ENCODE measurements at regions not wholly inside any gene's neighbourhood (a gene's known extent, or its start where the extent isn't known, plus 50 kb on each side); places are given as distances from the start of the nearest gene placed in this dataset.
A peak's percentile ranks its signal among the peaks of the same experiment; 100 is the strongest.

GRCh38 chr4:32427566-32427965, 1707.4 kb downstream of the PCDH7 start:
- no peak for DNase-seq (ENCODE audit: low read depth)

DNA sequence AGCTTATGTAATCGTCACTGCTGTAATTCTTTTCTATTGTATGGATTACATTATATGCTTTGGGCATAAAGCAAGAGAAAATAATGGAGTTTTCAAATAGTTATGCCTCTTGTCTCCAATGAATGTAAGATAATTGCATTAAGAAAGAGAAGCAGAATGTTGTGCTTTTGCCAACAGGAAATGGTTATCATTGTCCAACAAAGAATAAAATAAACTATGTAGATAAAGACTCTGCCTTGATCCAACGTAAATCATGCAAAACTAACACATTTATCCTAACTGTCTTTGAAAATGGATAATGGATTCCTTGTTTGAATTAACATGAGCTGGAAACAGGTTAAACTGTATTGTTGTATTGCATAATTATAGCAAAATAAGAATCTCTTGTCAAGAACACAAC, 1709.0 kb downstream of the PCDH7 start:
- DNase-seq (ENCODE audit: low read depth) = no peak

GRCh38 chr4:32435308-32435707, 1715.1 kb downstream of the PCDH7 start:
- no peak for DNase-seq (ENCODE audit: low read depth)

DNA sequence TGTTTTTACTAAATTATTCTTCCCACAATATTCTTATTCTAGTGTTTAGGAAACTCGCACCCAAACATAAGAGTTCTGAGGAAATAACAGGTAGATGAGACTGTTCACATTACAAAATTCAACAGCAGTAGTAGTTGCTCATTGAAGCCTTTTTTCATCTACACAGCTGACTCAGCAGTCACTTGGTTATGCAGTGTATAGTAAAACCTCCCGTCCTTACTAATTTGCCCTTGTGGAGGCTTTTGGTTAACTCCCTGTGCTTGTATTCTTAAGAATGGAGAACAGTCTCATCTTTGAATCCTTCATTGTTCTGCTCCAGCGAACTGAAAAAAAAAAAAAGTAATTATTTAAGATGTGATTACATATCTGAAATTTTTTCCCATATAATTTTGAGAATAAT, 1716.6 kb downstream of the PCDH7 start:
- DNase-seq (ENCODE audit: low read depth) = no peak

GRCh38 chr4:32440391-32440790, 1720.2 kb downstream of the PCDH7 start:
- DNase-seq (ENCODE audit: low read depth) = peak; percentile 19

- no peak for DNase-seq (ENCODE audit: low read depth)
Observed at GRCh38 chr4:32454482-32454881, 1734.3 kb downstream of the PCDH7 start.

DNA sequence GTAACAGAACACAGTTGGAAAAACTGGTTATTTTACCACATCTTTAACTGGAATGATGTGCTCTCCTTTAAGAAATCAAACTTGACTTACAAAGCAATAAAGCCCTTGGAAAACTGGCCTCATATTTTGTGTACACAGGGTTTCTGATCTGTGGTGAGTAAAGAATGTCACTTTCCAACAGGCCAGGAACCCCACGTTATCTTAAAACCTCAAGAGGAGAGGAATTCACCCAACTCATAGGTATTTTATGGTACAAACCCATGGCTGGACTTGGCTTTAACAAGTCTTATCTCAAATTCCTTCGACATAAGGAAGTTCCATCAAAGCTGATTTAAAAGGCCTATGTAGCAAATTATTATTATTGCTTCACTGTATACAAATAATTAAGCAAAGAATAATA, 1735.1 kb downstream of the PCDH7 start:
- no peak for DNase-seq (ENCODE audit: low read depth)

GRCh38 chr4:32460972-32461371, 1740.8 kb downstream of the PCDH7 start:
- DNase-seq (ENCODE audit: low read depth) = no peak

- DNase-seq (ENCODE audit: low read depth) = peak; percentile 15
Observed at GRCh38 chr4:32462944-32463343, 1742.8 kb downstream of the PCDH7 start.

- no peak for DNase-seq (ENCODE audit: low read depth)
Observed at GRCh38 chr4:32470087-32470585, 1750.0 kb downstream of the PCDH7 start.

GRCh38 chr4:32472918-32473317, 1752.7 kb downstream of the PCDH7 start:
- DNase-seq (ENCODE audit: low read depth) = peak; percentile 7

- DNase-seq (ENCODE audit: low read depth) = no peak
Observed at GRCh38 chr4:32475710-32476109, 1755.5 kb downstream of the PCDH7 start.

GRCh38 chr4:32477518-32477917, 1757.3 kb downstream of the PCDH7 start:
- DNase-seq (ENCODE audit: low read depth) = no peak

- peak; percentile 3 for DNase-seq (ENCODE audit: low read depth)
Observed at GRCh38 chr4:32485956-32486355, 1765.8 kb downstream of the PCDH7 start.

DNA sequence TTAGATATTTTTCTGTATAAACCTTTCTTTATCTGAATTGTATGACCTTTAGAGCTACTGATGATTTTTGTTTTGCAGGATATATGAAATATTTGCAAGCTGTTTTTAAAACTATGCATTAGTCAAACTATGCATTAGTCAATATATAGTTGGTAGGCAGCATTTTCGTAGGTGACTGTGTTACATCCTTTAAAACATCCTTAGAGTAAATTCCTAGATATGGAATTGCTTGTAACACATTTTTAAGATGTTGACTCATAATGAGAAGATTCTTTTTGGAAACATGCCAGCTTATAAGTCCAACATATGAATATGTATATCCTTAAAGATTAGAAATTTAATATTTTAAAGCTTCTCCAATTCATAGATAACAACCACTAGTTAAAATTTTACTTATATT, 1768.5 kb downstream of the PCDH7 start:
- peak; percentile 65 for DNase-seq (ENCODE audit: low read depth)

DNA sequence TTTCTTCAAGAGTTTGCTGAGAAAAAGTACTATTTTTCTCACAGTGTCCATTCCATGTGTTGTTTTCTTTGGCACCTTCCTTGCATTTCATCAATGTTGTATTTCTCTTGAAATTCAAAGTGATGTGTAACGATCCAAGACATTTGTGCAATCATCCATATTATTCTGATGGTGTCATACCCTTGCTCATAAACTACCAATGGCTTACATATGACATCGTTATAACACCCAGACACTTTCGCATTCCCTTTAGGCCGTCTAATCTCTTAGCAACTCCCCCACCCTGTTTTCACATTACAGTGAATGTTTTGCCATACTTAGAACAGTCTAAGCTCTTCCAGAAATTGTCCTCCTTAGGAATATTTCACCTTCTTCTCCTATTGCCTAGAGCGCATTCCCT, 1779.0 kb downstream of the PCDH7 start:
- DNase-seq (ENCODE audit: low read depth) = peak; percentile 37

- no peak for DNase-seq (ENCODE audit: low read depth)
Observed at GRCh38 chr4:32503241-32503640, 1783.1 kb downstream of the PCDH7 start.

DNA sequence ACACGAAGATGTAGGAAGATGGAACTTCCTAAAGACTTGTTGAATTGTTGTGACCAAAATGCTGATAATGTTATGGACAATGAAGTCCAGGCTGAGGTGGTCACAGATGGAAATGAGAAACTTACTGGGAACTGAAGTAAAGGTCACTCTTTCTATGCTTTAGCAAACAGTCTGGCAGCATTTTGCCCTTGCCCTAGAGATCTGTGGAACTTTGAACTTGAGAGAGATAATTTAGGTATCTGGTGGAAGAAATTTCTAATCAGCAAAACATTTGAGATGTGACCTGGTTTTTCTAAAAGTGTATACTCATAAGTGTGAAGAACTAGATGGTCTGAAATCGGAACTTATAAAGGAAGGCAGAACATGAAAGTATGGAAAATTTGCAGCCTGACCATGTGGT, 1785.9 kb downstream of the PCDH7 start:
- no peak for DNase-seq (ENCODE audit: low read depth)

DNA sequence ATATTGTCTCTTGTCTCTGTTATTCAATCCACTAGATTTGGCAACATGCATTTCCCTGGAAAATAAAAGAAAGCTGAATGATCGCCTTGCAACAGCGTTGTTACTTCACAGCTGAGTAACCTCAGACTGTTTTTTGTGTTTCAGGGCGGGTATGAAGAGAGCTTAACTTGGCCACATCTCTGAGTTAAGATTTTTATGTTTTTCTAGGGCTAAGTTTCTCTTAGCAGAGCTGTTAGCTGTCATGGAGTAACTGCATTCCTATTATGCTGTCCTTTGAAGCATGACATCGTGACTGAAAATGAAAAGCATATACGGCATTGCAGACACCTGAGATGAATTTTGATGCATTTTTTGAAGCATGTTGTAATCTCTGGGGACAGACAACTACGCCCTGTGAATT, 1798.9 kb downstream of the PCDH7 start:
- DNase-seq (ENCODE audit: low read depth) = no peak

- no peak for DNase-seq (ENCODE audit: low read depth)
Observed at GRCh38 chr4:32525420-32525819, 1805.3 kb downstream of the PCDH7 start.

- no peak for DNase-seq (ENCODE audit: low read depth)
Observed at GRCh38 chr4:32544846-32545245, 1824.7 kb downstream of the PCDH7 start.

GRCh38 chr4:32551943-32552342, 1831.8 kb downstream of the PCDH7 start:
- DNase-seq (ENCODE audit: low read depth) = no peak

- DNase-seq (ENCODE audit: low read depth) = peak; percentile 43
Observed at GRCh38 chr4:32560306-32560705, 1840.1 kb downstream of the PCDH7 start.

DNA sequence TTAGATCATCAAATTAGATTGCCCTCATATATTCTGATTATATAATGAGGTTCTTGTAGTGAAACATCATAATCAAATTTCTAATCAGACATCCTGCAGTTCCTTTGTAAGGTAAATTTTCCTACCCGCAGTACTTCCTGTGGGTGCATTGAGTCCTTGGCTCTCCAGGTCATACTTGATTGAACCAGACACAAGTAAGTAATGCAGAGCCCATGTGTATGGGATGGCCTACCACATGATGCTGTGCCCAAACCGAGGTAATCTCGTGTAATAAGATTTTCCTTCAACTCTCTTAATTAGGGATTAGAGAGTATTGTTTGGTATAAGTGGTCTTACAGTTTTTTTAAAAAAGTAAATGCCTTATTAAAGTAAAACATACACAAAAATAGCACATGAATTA, 1841.8 kb downstream of the PCDH7 start:
- DNase-seq (ENCODE audit: low read depth) = no peak

DNA sequence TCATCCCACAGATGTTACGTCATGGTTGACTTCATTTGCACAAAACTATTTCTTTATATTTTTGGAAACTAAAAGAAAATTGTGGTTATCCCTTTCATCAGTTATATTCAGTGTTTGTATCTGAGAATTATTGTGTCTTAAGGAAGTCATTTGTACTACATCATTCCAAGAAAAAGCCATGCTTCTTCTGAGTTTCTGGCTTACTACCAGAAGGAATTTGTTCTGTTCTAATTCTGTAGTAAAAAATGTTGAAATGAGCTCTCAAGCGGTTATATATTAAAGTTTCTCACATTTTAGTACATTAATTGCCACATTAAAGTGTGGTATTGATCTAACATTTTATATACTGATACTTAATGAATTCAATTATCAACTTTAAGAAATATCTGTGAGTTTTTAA, 1844.5 kb downstream of the PCDH7 start:
- DNase-seq (ENCODE audit: low read depth) = no peak
